SK-N-SH treated with all-trans-retinoic acid at 6 μM for 48 hours (cell line): ENCODE measurements at regions not wholly inside any gene's neighbourhood (a gene's known extent, or its start where the extent isn't known, plus 50 kb on each side); places are given as distances from the start of the nearest gene placed in this dataset.

Experiments used
- ARNTL ChIP-seq: fragments of 450-650 bp; formaldehyde crosslinking; IDR thresholded peaks from 2 replicates; pipeline ENCODE4 v1.5.0; 2020; ENCODE audit warnings: low read depth, mild to moderate bottlenecking, moderate library complexity, borderline replicate concordance
- BACH2 ChIP-seq: fragments of 250-450 bp; sonication (Bioruptor Pico); IDR thresholded peaks from 2 replicates; pipeline ENCODE4 v1.9.0; 2021; ENCODE audit warnings: mild to moderate bottlenecking, borderline replicate concordance
- ESRRG ChIP-seq: fragments of 250-450 bp; sonication (Bioruptor Pico); IDR thresholded peaks from 2 replicates; pipeline ENCODE4 v1.6.1; 2021; ENCODE audit warnings: mild to moderate bottlenecking
- GLIS3 ChIP-seq: fragments of 250-450 bp; sonication (Bioruptor Pico); IDR thresholded peaks from 2 replicates; pipeline ENCODE4 v1.5.0; 2020; ENCODE audit warnings: mild to moderate bottlenecking, moderate library complexity
- PPARA ChIP-seq: fragments of 250-450 bp; sonication (Bioruptor Pico); IDR thresholded peaks from 2 replicates; pipeline ENCODE4 v1.5.0; 2020; ENCODE audit warnings: mild to moderate bottlenecking, borderline replicate concordance
- RARB ChIP-seq: fragments of 250-450 bp; sonication (Bioruptor Pico); IDR thresholded peaks from 2 replicates; pipeline ENCODE4 v1.8.0; 2021; ENCODE audit warnings: mild to moderate bottlenecking, moderate library complexity
- TCF4 ChIP-seq: fragments of 250-450 bp; sonication (Bioruptor Pico); IDR thresholded peaks from 2 replicates; pipeline ENCODE4 v1.8.0; 2021; ENCODE audit warnings: mild to moderate bottlenecking, moderate library complexity, borderline replicate concordance
- ZFP3 ChIP-seq: fragments of 250-450 bp; sonication (Bioruptor Pico); IDR thresholded peaks from 2 replicates; pipeline ENCODE4 v1.5.0; 2020; ENCODE audit warnings: mild to moderate bottlenecking, moderate library complexity
- ZFP30 ChIP-seq: fragments of 450-650 bp; formaldehyde crosslinking; IDR thresholded peaks from 2 replicates; pipeline ENCODE4 v1.5.0; 2022; ENCODE audit warnings: mild to moderate bottlenecking, moderate library complexity
- ZNF8 ChIP-seq: fragments of 450-650 bp; formaldehyde crosslinking; IDR thresholded peaks from 2 replicates; pipeline ENCODE4 v1.5.0; 2020; ENCODE audit warnings: mild to moderate bottlenecking, moderate library complexity
- TF ChIP-seq, protein P1 (sequence below): fragments of 250-450 bp; sonication (Bioruptor Pico); IDR thresholded peaks from 2 replicates; pipeline ENCODE4 v1.5.1; 2020; ENCODE audit warnings: low read depth, mild to moderate bottlenecking, moderate library complexity
- TF ChIP-seq, protein P2 (sequence below): fragments of 250-450 bp; sonication (Bioruptor Pico); IDR thresholded peaks from 2 replicates; pipeline ENCODE4 v1.5.1; 2021; ENCODE audit warnings: mild to moderate bottlenecking, moderate library complexity
- TF ChIP-seq, protein P3 (sequence below): fragments of 250-450 bp; sonication (Bioruptor Pico); IDR thresholded peaks from 2 replicates; pipeline ENCODE4 v1.8.0; 2021; ENCODE audit warnings: low read depth, mild to moderate bottlenecking, moderate library complexity, borderline replicate concordance

DNA sequence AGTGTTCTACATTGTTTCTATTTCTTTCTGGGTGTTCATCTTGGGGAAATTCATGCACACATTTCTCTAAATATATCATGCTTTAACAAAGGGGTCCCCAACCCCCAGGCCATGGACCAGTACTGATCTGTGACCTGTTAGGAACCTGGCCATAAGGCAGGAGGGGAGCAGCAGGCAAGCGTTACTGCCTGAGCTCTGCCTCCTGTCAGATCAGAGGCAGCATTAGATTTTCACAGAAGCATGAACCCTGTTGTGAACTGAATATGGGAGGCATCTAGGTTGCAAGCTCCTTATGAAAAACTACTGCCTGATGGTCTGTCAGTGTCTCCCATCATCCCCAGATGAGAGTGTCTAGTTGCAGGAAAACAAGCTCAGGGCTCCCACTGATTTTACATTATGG is 270.0 kb downstream of the AGTPBP1 start:
- no peak for TF ChIP-seq ARNTL (CRISPR knock-in tag)
- no peak for TF ChIP-seq ZFP3 (CRISPR knock-in tag)
- no peak for TF ChIP-seq ZNF8 (CRISPR knock-in tag)
- no peak for TF ChIP-seq GLIS3 (CRISPR knock-in tag)
- TF ChIP-seq ZFP30 (CRISPR knock-in tag), result no peak
- TF ChIP-seq, protein P1, sequence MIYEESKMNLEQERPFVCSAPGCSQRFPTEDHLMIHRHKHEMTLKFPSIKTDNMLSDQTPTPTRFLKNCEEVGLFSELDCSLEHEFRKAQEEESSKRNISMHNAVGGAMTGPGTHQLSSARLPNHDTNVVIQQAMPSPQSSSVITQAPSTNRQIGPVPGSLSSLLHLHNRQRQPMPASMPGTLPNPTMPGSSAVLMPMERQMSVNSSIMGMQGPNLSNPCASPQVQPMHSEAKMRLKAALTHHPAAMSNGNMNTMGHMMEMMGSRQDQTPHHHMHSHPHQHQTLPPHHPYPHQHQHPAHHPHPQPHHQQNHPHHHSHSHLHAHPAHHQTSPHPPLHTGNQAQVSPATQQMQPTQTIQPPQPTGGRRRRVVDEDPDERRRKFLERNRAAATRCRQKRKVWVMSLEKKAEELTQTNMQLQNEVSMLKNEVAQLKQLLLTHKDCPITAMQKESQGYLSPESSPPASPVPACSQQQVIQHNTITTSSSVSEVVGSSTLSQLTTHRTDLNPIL (CRISPR knock-in tag), result no peak
- TF ChIP-seq, protein P2, sequence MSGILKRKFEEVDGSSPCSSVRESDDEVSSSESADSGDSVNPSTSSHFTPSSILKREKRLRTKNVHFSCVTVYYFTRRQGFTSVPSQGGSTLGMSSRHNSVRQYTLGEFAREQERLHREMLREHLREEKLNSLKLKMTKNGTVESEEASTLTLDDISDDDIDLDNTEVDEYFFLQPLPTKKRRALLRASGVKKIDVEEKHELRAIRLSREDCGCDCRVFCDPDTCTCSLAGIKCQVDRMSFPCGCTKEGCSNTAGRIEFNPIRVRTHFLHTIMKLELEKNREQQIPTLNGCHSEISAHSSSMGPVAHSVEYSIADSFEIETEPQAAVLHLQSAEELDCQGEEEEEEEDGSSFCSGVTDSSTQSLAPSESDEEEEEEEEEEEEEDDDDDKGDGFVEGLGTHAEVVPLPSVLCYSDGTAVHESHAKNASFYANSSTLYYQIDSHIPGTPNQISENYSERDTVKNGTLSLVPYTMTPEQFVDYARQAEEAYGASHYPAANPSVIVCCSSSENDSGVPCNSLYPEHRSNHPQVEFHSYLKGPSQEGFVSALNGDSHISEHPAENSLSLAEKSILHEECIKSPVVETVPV (CRISPR knock-in tag), result no peak
- no peak for TF ChIP-seq ESRRG (CRISPR knock-in tag)
- no peak for TF ChIP-seq RARB (CRISPR knock-in tag)
- no peak for TF ChIP-seq TCF4 (CRISPR knock-in tag)
- TF ChIP-seq BACH2, result no peak
- TF ChIP-seq, protein P3, sequence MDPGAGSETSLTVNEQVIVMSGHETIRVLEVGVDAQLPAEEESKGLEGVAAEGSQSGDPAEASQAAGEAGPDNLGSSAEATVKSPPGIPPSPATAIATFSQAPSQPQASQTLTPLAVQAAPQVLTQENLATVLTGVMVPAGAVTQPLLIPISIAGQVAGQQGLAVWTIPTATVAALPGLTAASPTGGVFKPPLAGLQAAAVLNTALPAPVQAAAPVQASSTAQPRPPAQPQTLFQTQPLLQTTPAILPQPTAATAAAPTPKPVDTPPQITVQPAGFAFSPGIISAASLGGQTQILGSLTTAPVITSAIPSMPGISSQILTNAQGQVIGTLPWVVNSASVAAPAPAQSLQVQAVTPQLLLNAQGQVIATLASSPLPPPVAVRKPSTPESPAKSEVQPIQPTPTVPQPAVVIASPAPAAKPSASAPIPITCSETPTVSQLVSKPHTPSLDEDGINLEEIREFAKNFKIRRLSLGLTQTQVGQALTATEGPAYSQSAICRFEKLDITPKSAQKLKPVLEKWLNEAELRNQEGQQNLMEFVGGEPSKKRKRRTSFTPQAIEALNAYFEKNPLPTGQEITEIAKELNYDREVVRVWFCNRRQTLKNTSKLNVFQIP, result no peak
- no peak for TF ChIP-seq PPARA (CRISPR knock-in tag)
